DND-41 (cell line): ENCODE measurements at regions not wholly inside any gene's neighbourhood (a gene's known extent, or its start where the extent isn't known, plus 50 kb on each side); places are given as distances from the start of the nearest gene placed in this dataset.

ENCODE experiments used
- ATAC-seq: fragments of 200-7000 bp; cut with Tn5 transposase; 3 replicates; pipeline ENCODE4 v1.9.1; 2021; ENCODE audit warnings: low read depth; ENCODE audit not compliant: insufficient read depth
- DNase-seq: peaks from one replicate; pipeline ENCODE4 v3.0.0-alpha.2; 2020
- H2AFZ ChIP-seq: 2 replicates; pipeline ENCODE4 v1.6.0; 2012; ENCODE audit warnings: low read depth, low read length
- H3K27ac ChIP-seq: 2 replicates; pipeline ENCODE4 v1.5.1; 2012; ENCODE audit warnings: low read length, inconsistent platforms
- H3K27me3 ChIP-seq: fragments of 200-600 bp; sonication (generic); 2 replicates; pipeline ENCODE4 v1.6.0; 2012; ENCODE audit warnings: low read length, mild to moderate bottlenecking, inconsistent platforms; ENCODE audit not compliant: insufficient read depth, poor library complexity
- H3K36me3 ChIP-seq: 2 replicates; pipeline ENCODE4 v1.5.1; 2012; ENCODE audit warnings: low read length, inconsistent platforms; ENCODE audit not compliant: insufficient read depth
- H3K4me1 ChIP-seq: 2 replicates; pipeline ENCODE4 v1.5.1; 2012; ENCODE audit warnings: mild to moderate bottlenecking, low read length; ENCODE audit not compliant: insufficient read depth
- H3K4me2 ChIP-seq: 2 replicates; pipeline ENCODE4 v1.6.0; 2012; ENCODE audit warnings: mild to moderate bottlenecking, moderate library complexity, low read length, inconsistent platforms; ENCODE audit not compliant: insufficient read depth
- H3K4me3 ChIP-seq, 2 experiments: fragments of 200-600 bp in 1 of 2; shearing (Covaris generic) in 1 of 2; 2 replicates each; pipeline ENCODE4 v1.5.1; 2012 to 2016; ENCODE audit warnings: inconsistent platforms in 2 of 2, low read length in 2 of 2, mild to moderate bottlenecking in 2 of 2, low read depth in 1 of 2, moderate library complexity in 1 of 2
- H3K79me2 ChIP-seq: 2 replicates; pipeline ENCODE4 v1.6.0; 2012; ENCODE audit warnings: low read length, inconsistent platforms; ENCODE audit not compliant: insufficient read depth
- H3K9ac ChIP-seq: 2 replicates; pipeline ENCODE4 v1.6.0; 2012; ENCODE audit warnings: low read depth, mild to moderate bottlenecking, inconsistent platforms, low read length, moderate library complexity
- H3K9me3 ChIP-seq: 2 replicates; pipeline ENCODE4 v1.5.1; 2012; ENCODE audit warnings: low read length, moderate library complexity, mild to moderate bottlenecking, inconsistent platforms; ENCODE audit not compliant: insufficient read depth, severe bottlenecking
- H4K20me1 ChIP-seq: 2 replicates; pipeline ENCODE4 v1.6.0; 2012; ENCODE audit warnings: low read length; ENCODE audit not compliant: insufficient read depth
- CTCF ChIP-seq: IDR thresholded peaks from 2 replicates; pipeline ENCODE4 v1.5.1; 2012; ENCODE audit warnings: borderline replicate concordance, low read length, moderate library complexity, mild to moderate bottlenecking; ENCODE audit not compliant: poor library complexity, severe bottlenecking; ENCODE audit errors: extremely low read depth
- EZH2 ChIP-seq: IDR thresholded peaks from 3 replicates; pipeline ENCODE4 v1.6.1; 2012; ENCODE audit warnings: borderline replicate concordance, low read depth, mild to moderate bottlenecking, moderate library complexity, low read length, inconsistent platforms; ENCODE audit not compliant: severe bottlenecking

DNA sequence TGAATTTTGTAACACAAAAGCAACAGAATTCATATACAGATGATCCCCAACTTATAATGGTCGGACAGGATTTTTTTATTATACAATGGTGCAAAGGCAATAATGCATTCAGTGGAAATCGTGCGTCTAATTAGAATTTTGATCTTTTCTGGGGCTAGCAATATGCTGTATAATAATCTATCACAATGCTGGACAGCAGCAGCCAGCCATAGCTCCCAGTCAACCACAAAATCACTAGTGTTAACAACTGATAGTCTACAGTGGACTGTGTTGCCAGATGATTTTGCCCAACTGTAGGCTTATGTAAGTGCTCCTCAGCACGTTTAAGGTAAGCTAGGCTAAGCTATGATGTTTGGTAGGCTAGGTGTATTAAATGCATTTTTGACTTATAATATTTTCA is 399.0 kb upstream of the SLC39A10 start:
- no peak overlapping the region for H3K27ac ChIP-seq
- no peaks in the 10 kb centered on the region for H3K27me3 ChIP-seq
- ATAC-seq (no peak), DNase-seq (no peak)
- H4K20me1 ChIP-seq, result no peaks in the 10 kb centered on the region
- H3K9me3 ChIP-seq, result peaks cover 8% of the 10 kb centered on the region
- no peak overlapping the region for H3K9ac ChIP-seq
- no peaks in the 10 kb centered on the region for H3K4me1 ChIP-seq
- no peaks in the 10 kb centered on the region for H3K79me2 ChIP-seq
- no peaks in the 10 kb centered on the region for H3K36me3 ChIP-seq
- H3K4me3 ChIP-seq, result no peak overlapping the region
- no peak overlapping the region for H2AFZ ChIP-seq
- no peak for TF ChIP-seq EZH2
- no peak for TF ChIP-seq CTCF
- H3K4me2 ChIP-seq, result no peak overlapping the region

DNA sequence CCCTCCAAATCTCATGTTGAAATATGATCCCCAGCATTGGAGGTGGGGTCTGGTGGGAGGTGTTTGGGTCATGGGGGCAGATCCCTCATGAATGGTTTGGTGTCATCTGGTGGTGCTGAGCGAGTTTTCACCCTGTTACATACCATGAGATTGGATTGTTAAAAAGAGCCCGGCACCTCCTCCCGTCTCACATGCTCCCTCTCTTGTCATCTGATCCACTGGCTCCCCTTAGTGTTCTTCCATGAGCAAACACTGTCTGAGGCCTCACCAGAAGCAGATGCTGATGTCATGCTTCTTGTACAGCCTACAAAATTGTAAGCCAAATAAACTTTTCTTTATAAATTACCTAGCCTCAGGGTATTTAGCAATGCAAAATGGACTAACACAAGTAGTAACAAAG is 405.0 kb upstream of the SLC39A10 start:
- no peaks in the 10 kb centered on the region for H4K20me1 ChIP-seq
- ATAC-seq (no peak), DNase-seq (no peak)
- H3K4me1 ChIP-seq, result no peaks in the 10 kb centered on the region
- no peak overlapping the region for H3K4me3 ChIP-seq
- no peak for TF ChIP-seq CTCF
- TF ChIP-seq EZH2, result no peak
- H3K9me3 ChIP-seq, result peaks cover 8% of the 10 kb centered on the region
- H3K4me2 ChIP-seq, result no peak overlapping the region
- H3K27ac ChIP-seq, result no peak overlapping the region
- H3K9ac ChIP-seq, result no peak overlapping the region
- H3K27me3 ChIP-seq, result no peaks in the 10 kb centered on the region
- no peak overlapping the region for H2AFZ ChIP-seq
- H3K36me3 ChIP-seq, result no peaks in the 10 kb centered on the region
- H3K79me2 ChIP-seq, result no peaks in the 10 kb centered on the region

- Histone ChIP-seq H3K27me3 (no peaks in the 10 kb centered on the region), H3K27ac (no peak overlapping the region), H3K9me3 (peaks cover 8% of the 10 kb centered on the region), H2AFZ (0 out of 2 replicates have a peak overlapping the region, but pooled peaks have one; percentile 3), H3K79me2 (no peaks in the 10 kb centered on the region), H4K20me1 (no peaks in the 10 kb centered on the region), H3K4me3 (no peak overlapping the region), H3K4me2 (no peak overlapping the region), H3K9ac (no peak overlapping the region), H3K4me1 (no peaks in the 10 kb centered on the region), H3K36me3 (no peaks in the 10 kb centered on the region)
- DNase-seq, result no peak
- no peak for TF ChIP-seq EZH2
- no peak for ATAC-seq
These were observed 405.8 kb upstream of the SLC39A10 start for GRCh38 chr2:195251214-195251613.

GRCh38 chr2:195238826-195239225 is 418.2 kb upstream of the SLC39A10 start:
- H3K4me2 ChIP-seq, result no peak overlapping the region

More at GRCh38 chr2:195238826-195239225, 418.2 kb upstream of the SLC39A10 start:
- H3K27ac ChIP-seq, result no peak overlapping the region
- ATAC-seq (no peak), DNase-seq (no peak)
- H3K4me1 ChIP-seq, result no peaks in the 10 kb centered on the region
- TF ChIP-seq CTCF (no peak), EZH2 (no peak)
- H3K79me2 ChIP-seq, result no peaks in the 10 kb centered on the region
- no peak overlapping the region for H3K4me3 ChIP-seq
- H3K9ac ChIP-seq, result no peak overlapping the region
- no peaks in the 10 kb centered on the region for H3K27me3 ChIP-seq
- no peak overlapping the region for H2AFZ ChIP-seq
- no peaks in the 10 kb centered on the region for H4K20me1 ChIP-seq
- no peaks in the 10 kb centered on the region for H3K9me3 ChIP-seq
- H3K36me3 ChIP-seq, result no peaks in the 10 kb centered on the region
